K562 (cell line): ENCODE measurements at regions not wholly inside any gene's neighbourhood (a gene's known extent, or its start where the extent isn't known, plus 50 kb on each side); places are given as distances from the start of the nearest gene placed in this dataset.

Experiments used
- ATAC-seq: fragments of 200-7000 bp; cut with Tn5 transposase; 3 replicates; pipeline ENCODE4 v1.9.1; 2020; ENCODE audit warnings: moderate library complexity
- BruUV-seq: library from RNA; stranded (reverse); fragments of 400-500 nt; replicated peaks from 2 replicates; lab custom pipeline; 2021; lab: Mats Ljungman, UMichigan
- CTCF ChIA-PET: fragments of 300-600 bp; formaldehyde crosslinking; extraction: SDS; loops from one replicate; lab custom pipeline; 2021; ENCODE audit warnings: low intra/inter-chr PET ratio; lab: Yijun Ruan, JAX
- POLR2A ChIA-PET: fragments of 300-600, 350-650 bp; sonication (Branson Sonifier 250); formaldehyde crosslinking; extraction: SDS; loops from one replicate; lab custom pipeline; 2021; ENCODE audit warnings: antibody characterized with exemption, inconsistent platforms; lab: Yijun Ruan, JAX
- DNase-seq, 4 experiments: peaks; one replicate each; pipeline versions ENCODE4 v3.0.0 to v3.0.0-alpha.2; 2011 to 2018; ENCODE audit warnings: low spot score in 3 of 4, mixed read lengths in 3 of 4; ENCODE audit errors: extremely low read depth in 1 of 4
- FAIRE-seq: peaks from 2 replicates; lab custom pipeline; 2011; peaks lifted over from hg19 to GRCh38; lab: Jason Lieb, UNC
- H2AFZ ChIP-seq: 2 replicates; pipeline ENCODE4 v1.6.0; 2011; ENCODE audit warnings: low read depth, low read length, control low read depth, inconsistent platforms
- H3K27ac ChIP-seq: fragments of 200-600 bp; 3 replicates; pipeline ENCODE4 v1.8.0; 2011; ENCODE audit warnings: low read depth, mild to moderate bottlenecking, control low read depth, inconsistent platforms, low read length, moderate library complexity, mixed read lengths; ENCODE audit errors: extremely low read depth
- H3K27me3 ChIP-seq, 2 experiments: fragments of 300-600 bp in 1 of 2; 2 replicates in 1 of 2; 3 replicates in 1 of 2; pipeline versions ENCODE4 v1.6.0 to v1.8.0; 2011; ENCODE audit warnings: inconsistent platforms in 2 of 2, low read length in 2 of 2, mild to moderate bottlenecking in 1 of 2, mixed read lengths in 1 of 2, moderate library complexity in 1 of 2; ENCODE audit not compliant: control insufficient read depth in 2 of 2, insufficient read depth in 2 of 2
- H3K36me3 ChIP-seq: fragments of 300-600 bp; 3 replicates; pipeline ENCODE4 v1.8.0; 2011; ENCODE audit warnings: mild to moderate bottlenecking, low read length, inconsistent platforms; ENCODE audit not compliant: control insufficient read depth, insufficient read depth
- H3K4me1 ChIP-seq, 2 experiments: fragments of 200-600 bp in 1 of 2; replicated peaks in 1 of 2; 2 replicates in 1 of 2; 3 replicates in 1 of 2; pipeline versions ENCODE4 v1.5.1 to v1.8.0; 2011; ENCODE audit warnings: inconsistent platforms in 2 of 2, low read length in 2 of 2, mild to moderate bottlenecking in 1 of 2, mixed read lengths in 1 of 2, moderate library complexity in 1 of 2; ENCODE audit not compliant: control insufficient read depth in 2 of 2, insufficient read depth in 2 of 2
- H3K4me2 ChIP-seq: 2 replicates; pipeline ENCODE4 v1.6.1; 2011; ENCODE audit warnings: low read length, control low read depth, inconsistent platforms, mixed read lengths; ENCODE audit not compliant: insufficient read depth
- H3K4me3 ChIP-seq: fragments of 200-600 bp; sonication (generic), shearing (Covaris generic); 2 replicates; pipeline ENCODE4 v1.5.1; 2016; ENCODE audit warnings: control low read depth, inconsistent platforms
- H3K79me2 ChIP-seq: fragments of 200-600 bp; 3 replicates; pipeline ENCODE4 v1.8.0; 2011; ENCODE audit warnings: low read length, inconsistent platforms; ENCODE audit not compliant: control insufficient read depth, insufficient read depth
- H3K9ac ChIP-seq, 2 experiments: 2 replicates each; pipeline versions ENCODE4 v1.6.0 to v1.6.1; 2011; ENCODE audit warnings: low read depth in 2 of 2, low read length in 2 of 2, control low read depth in 1 of 2, inconsistent platforms in 1 of 2, mild to moderate bottlenecking in 1 of 2, mixed read lengths in 1 of 2; ENCODE audit not compliant: insufficient read depth in 1 of 2
- H3K9me1 ChIP-seq: one replicate; pipeline ENCODE4 v1.6.0; 2011; ENCODE audit warnings: inconsistent platforms, mild to moderate bottlenecking, low read length, moderate library complexity; ENCODE audit not compliant: control insufficient read depth, insufficient read depth
- H3K9me3 ChIP-seq: replicated peaks from 2 replicates; pipeline ENCODE4 v1.5.1; 2011; ENCODE audit warnings: low read depth, low read length, inconsistent platforms; ENCODE audit not compliant: control insufficient read depth, insufficient read depth
- H4K20me1 ChIP-seq: replicated peaks from 2 replicates; pipeline ENCODE4 v1.6.1; 2011; ENCODE audit warnings: low read length, inconsistent platforms, mixed read lengths; ENCODE audit not compliant: control insufficient read depth, insufficient read depth
- CUX1 ChIP-seq: fragments of 200-800 bp; sonication (Bioruptor generic); IDR thresholded peaks from 2 replicates; pipeline ENCODE4 v1.6.1; 2016; ENCODE audit warnings: missing genetic modification characterization, missing compliant biosample characterization
- EP400 ChIP-seq: fragments of 450-650 bp; IDR thresholded peaks from 2 replicates; pipeline ENCODE4 v1.6.1; 2017; ENCODE audit warnings: antibody characterized with exemption, mild to moderate bottlenecking, moderate library complexity
- FOXJ2 ChIP-seq: fragments of 200-800 bp; sonication (Bioruptor generic); IDR thresholded peaks from 2 replicates; pipeline ENCODE4 v1.6.1; 2016; ENCODE audit warnings: missing genetic modification characterization, missing compliant biosample characterization
- IRF9 ChIP-seq: fragments of 450-650 bp; IDR thresholded peaks from 2 replicates; pipeline ENCODE4 v1.6.1; 2016; ENCODE audit warnings: missing biosample characterization, missing genetic modification characterization
- NELFE ChIP-seq: IDR thresholded peaks from 2 replicates; pipeline ENCODE4 v1.6.1; 2011; ENCODE audit warnings: mild to moderate bottlenecking; ENCODE audit not compliant: insufficient read depth, insufficient read length
- RUNX1 ChIP-seq: sonication (generic); IDR thresholded peaks from 2 replicates; pipeline ENCODE4 v1.6.1; 2016; ENCODE audit warnings: antibody characterized with exemption, low read depth
- ZBTB1 ChIP-seq: sonication (generic); formaldehyde crosslinking; IDR thresholded peaks from 2 replicates; pipeline ENCODE4 v1.8.1; 2023; ENCODE audit warnings: missing genetic modification reagents, low read depth, mild to moderate bottlenecking, borderline replicate concordance
- ZNF239 ChIP-seq: fragments of 250-450 bp; sonication (Bioruptor Pico); IDR thresholded peaks from 2 replicates; pipeline ENCODE4 v1.4.0; 2020; ENCODE audit warnings: mild to moderate bottlenecking
- WGBS: fragments of 100-300 bp; shearing (Covaris generic); methylation state at CpG from one replicate; pipeline ENCODE4 v1.1.6; 2016; ENCODE audit warnings: low coverage, mixed read lengths; ENCODE audit not compliant: insufficient coverage; ENCODE audit errors: missing lambda C conversion rate; 5-methylcytosine and 5-hydroxymethylcytosine counted together
- in situ Hi-C: fragments of 300-500 bp; cut with MboI; formaldehyde crosslinking; loops from 4 replicates; pipeline ENCODE4 v1.15.0; 2018; ENCODE audit warnings: inconsistent platforms, mixed read lengths
- intact Hi-C: fragments of 100-400 bp; cut with micrococcal nuclease; formaldehyde crosslinking; loops from 2 replicates; pipeline ENCODE4 v1.14.2; 2022

DNA sequence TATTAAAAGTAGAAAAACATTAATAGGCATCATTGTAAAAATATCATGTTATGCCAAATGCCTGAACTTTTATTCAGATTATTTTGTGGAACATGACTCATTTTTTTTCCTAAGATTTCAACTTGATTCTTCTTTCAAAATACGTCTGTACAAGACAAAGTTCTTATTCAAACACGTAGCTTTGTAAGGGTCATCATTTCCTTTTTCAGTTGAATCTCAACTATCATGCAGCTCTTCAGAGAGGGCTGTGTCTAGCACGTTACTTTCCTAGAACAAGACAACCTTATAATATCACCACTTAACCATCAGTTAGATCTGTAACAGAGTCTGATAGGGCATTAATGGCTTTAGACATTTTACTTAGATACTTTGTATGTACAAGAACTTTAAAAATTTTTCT lies 608.9 kb downstream of the AMY1C start:
- BruUV-seq = no TSS peak

More for the DNA sequence above, 608.9 kb downstream of the AMY1C start:
- ChIA-PET CTCF (no interaction called here), POLR2A (no interaction called here)
- H3K27me3 ChIP-seq = no peaks in the 10 kb centered on the region
- TF ChIP-seq EP400 = no peak
- no peak for TF ChIP-seq ZNF239 (CRISPR knock-in tag)
- no peak for TF ChIP-seq FOXJ2 (tag)
- TF ChIP-seq ZBTB1 = no peak
- TF ChIP-seq RUNX1 = no peak
- TF ChIP-seq NELFE = no peak
- no peak for TF ChIP-seq IRF9 (tag)
- no peak for TF ChIP-seq CUX1 (CRISPR knock-in tag)
- H2AFZ ChIP-seq = no peak overlapping the region
- no peak overlapping the region for H3K4me2 ChIP-seq
- H3K79me2 ChIP-seq = no peaks in the 10 kb centered on the region
- intact Hi-C loops = no loop called here
- WGBS = 0% methylated on average over 3 of the region's 3 CpGs
- no peaks in the 10 kb centered on the region for H3K36me3 ChIP-seq
- no peak for ATAC-seq
- in situ Hi-C loops = no loop called here
- no peak for FAIRE-seq
- H3K27ac ChIP-seq = no peak overlapping the region
- H3K4me3 ChIP-seq = no peak overlapping the region
- H3K9me3 ChIP-seq = no peaks in the 10 kb centered on the region
- no peak for DNase-seq
- H3K9ac ChIP-seq = no peak overlapping the region
- no peaks in the 10 kb centered on the region for H3K4me1 ChIP-seq
- no peaks in the 10 kb centered on the region for H3K9me1 ChIP-seq
- H4K20me1 ChIP-seq = no peaks in the 10 kb centered on the region
